ENCODE measurements at regions not wholly inside any gene's neighbourhood (a gene's known extent, or its start where the extent isn't known, plus 50 kb on each side); places are given as distances from the start of the nearest gene placed in this dataset.

DNA sequence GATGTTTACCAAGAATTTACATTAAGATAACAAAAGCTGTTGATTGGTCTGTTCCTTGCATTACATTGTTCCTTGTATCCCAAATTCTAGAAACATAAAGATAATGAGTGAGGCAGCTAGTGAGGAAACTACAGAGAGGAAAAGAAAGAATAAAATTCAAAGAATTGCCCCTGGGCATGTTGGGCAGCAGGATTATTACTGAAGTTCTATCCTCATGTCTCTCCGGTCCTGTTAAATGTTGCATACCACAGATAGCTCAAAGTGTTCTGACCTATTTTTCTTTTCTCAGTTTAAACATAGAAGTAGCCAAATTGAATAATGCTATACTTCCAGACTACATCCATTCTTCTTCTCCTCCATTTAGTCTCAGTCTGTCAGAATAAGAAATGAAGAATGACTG lies 58.2 kb upstream of the DYNC1I2 start (continued):
- TF ChIP-seq JUN (IDR thresholded peaks at IDR 0.05; ENCODE audit: low read depth, low read length): no peak
- no peak for TF ChIP-seq BCL11A (IDR thresholded peaks at IDR 0.05; ENCODE audit: low read depth in 2 of 2, low read length in 2 of 2)
- no peak for TF ChIP-seq SIN3A (conservative IDR thresholded peaks at IDR 0.05 in 1 of 2, IDR thresholded peaks at IDR 0.05 in 1 of 2; ENCODE audit: low read depth in 1 of 2, low read length in 2 of 2)
- no peak for TF ChIP-seq TEAD4 (IDR thresholded peaks at IDR 0.05; ENCODE audit: low read depth, low read length)

Data from H1 (cell line).